ENCODE measurements at regions not wholly inside any gene's neighbourhood (a gene's known extent, or its start where the extent isn't known, plus 50 kb on each side); places are given as distances from the start of the nearest gene placed in this dataset.
"Not testable (repeated sequence)": the region's sequence is repeated elsewhere in the genome, so short reads cannot be mapped to it uniquely, and the experiment has no call there.

- no peak for TF ChIP-seq CTCF (IDR thresholded peaks at IDR 0.05; ENCODE audit: unreplicated experiment)
- CTCF ChIA-PET = no interaction called here
- Mint-ChIP-seq H3K9me3 (ENCODE audit: low read depth, unreplicated experiment) (peaks cover 11% of the 10 kb centered on the region), H3K27me3 (ENCODE audit: unreplicated experiment) (no peaks in the 10 kb centered on the region), H3K4me1 (ENCODE audit: low read depth, unreplicated experiment) (no peaks in the 10 kb centered on the region), H3K36me3 (ENCODE audit: insufficient read depth, unreplicated experiment) (no peaks in the 10 kb centered on the region), H3K4me3 (ENCODE audit: low read depth, unreplicated experiment) (no peak overlapping the region), H3K27ac (ENCODE audit: unreplicated experiment) (no peak overlapping the region)
- no TSS peak for BruUV-seq (replicated peaks)
- intact Hi-C loops (cut with micrococcal nuclease; ENCODE audit: unreplicated experiment) = no loop called here
- DNase-seq = no peak
Observed at GRCh38 chr3:144593881-144594280, 622.3 kb downstream of the DIPK2A start.

GRCh38 chr3:144620236-144620635 lies 648.6 kb downstream of the DIPK2A start:
- H3K27ac Mint-ChIP-seq (ENCODE audit: unreplicated experiment); intact Hi-C loops (cut with micrococcal nuclease; ENCODE audit: unreplicated experiment); H3K4me3 Mint-ChIP-seq (ENCODE audit: low read depth, unreplicated experiment); H3K36me3 Mint-ChIP-seq (ENCODE audit: insufficient read depth, unreplicated experiment); CTCF ChIA-PET; BruUV-seq (replicated peaks); H3K27me3 Mint-ChIP-seq (ENCODE audit: unreplicated experiment); H3K4me1 Mint-ChIP-seq (ENCODE audit: low read depth, unreplicated experiment); DNase-seq: not testable (repeated sequence)
- H3K9me3 Mint-ChIP-seq (ENCODE audit: low read depth, unreplicated experiment) = peaks cover 14% of the 10 kb centered on the region

GRCh38 chr3:144622845-144623244 lies 651.2 kb downstream of the DIPK2A start:
- BruUV-seq (replicated peaks) = no TSS peak
- no peak overlapping the region for H3K27ac Mint-ChIP-seq (ENCODE audit: unreplicated experiment)
- CTCF ChIA-PET = no interaction called here
- no peaks in the 10 kb centered on the region for H3K36me3 Mint-ChIP-seq (ENCODE audit: insufficient read depth, unreplicated experiment)
- no peaks in the 10 kb centered on the region for H3K4me1 Mint-ChIP-seq (ENCODE audit: low read depth, unreplicated experiment)
- peaks cover 10% of the 10 kb centered on the region for H3K9me3 Mint-ChIP-seq (ENCODE audit: low read depth, unreplicated experiment)
- TF ChIP-seq CTCF (IDR thresholded peaks at IDR 0.05; ENCODE audit: unreplicated experiment) = no peak
- intact Hi-C loops (cut with micrococcal nuclease; ENCODE audit: unreplicated experiment) = no loop called here
- no peak for DNase-seq
- H3K27me3 Mint-ChIP-seq (ENCODE audit: unreplicated experiment) = no peaks in the 10 kb centered on the region
- no peak overlapping the region for H3K4me3 Mint-ChIP-seq (ENCODE audit: low read depth, unreplicated experiment)

- no peaks in the 10 kb centered on the region for H3K27me3 Mint-ChIP-seq (ENCODE audit: unreplicated experiment)
- no peak overlapping the region for H3K27ac Mint-ChIP-seq (ENCODE audit: unreplicated experiment)
- no TSS peak for BruUV-seq (replicated peaks)
- no peak overlapping the region for H3K4me3 Mint-ChIP-seq (ENCODE audit: low read depth, unreplicated experiment)
- no peaks in the 10 kb centered on the region for H3K36me3 Mint-ChIP-seq (ENCODE audit: insufficient read depth, unreplicated experiment)
- TF ChIP-seq CTCF (IDR thresholded peaks at IDR 0.05; ENCODE audit: unreplicated experiment) = no peak
- H3K4me1 Mint-ChIP-seq (ENCODE audit: low read depth, unreplicated experiment) = no peaks in the 10 kb centered on the region
- no peaks in the 10 kb centered on the region for H3K9me3 Mint-ChIP-seq (ENCODE audit: low read depth, unreplicated experiment)
- intact Hi-C loops (cut with micrococcal nuclease; ENCODE audit: unreplicated experiment) = no loop called here
- CTCF ChIA-PET = no interaction called here
- no peak for DNase-seq
Observed at GRCh38 chr3:144624656-144625055, 653.0 kb downstream of the DIPK2A start.

GRCh38 chr3:144626835-144627234 lies 655.2 kb downstream of the DIPK2A start:
- no peaks in the 10 kb centered on the region for H3K36me3 Mint-ChIP-seq (ENCODE audit: insufficient read depth, unreplicated experiment)
- no peak overlapping the region for H3K4me3 Mint-ChIP-seq (ENCODE audit: low read depth, unreplicated experiment)
- intact Hi-C loops (cut with micrococcal nuclease; ENCODE audit: unreplicated experiment) = no loop called here
- CTCF ChIA-PET = interaction anchor here (0.7 to 1.9 kb wide), 2 partner anchors 10 to 1116 kb away, joined by 3 to 5 read pairs; no protein-coding TSS in a partner anchor
- no peaks in the 10 kb centered on the region for H3K27me3 Mint-ChIP-seq (ENCODE audit: unreplicated experiment)
- DNase-seq = no peak
- TF ChIP-seq CTCF (IDR thresholded peaks at IDR 0.05; ENCODE audit: unreplicated experiment) = no peak
- no peaks in the 10 kb centered on the region for H3K4me1 Mint-ChIP-seq (ENCODE audit: low read depth, unreplicated experiment)
- BruUV-seq (replicated peaks) = no TSS peak
- H3K9me3 Mint-ChIP-seq (ENCODE audit: low read depth, unreplicated experiment) = no peaks in the 10 kb centered on the region
- H3K27ac Mint-ChIP-seq (ENCODE audit: unreplicated experiment) = no peak overlapping the region

All from Calu3 (cell line).